ENCODE measurements at regions not wholly inside any gene's neighbourhood (a gene's known extent, or its start where the extent isn't known, plus 50 kb on each side); places are given as distances from the start of the nearest gene placed in this dataset.
"Not testable (repeated sequence)": the region's sequence is repeated elsewhere in the genome, so short reads cannot be mapped to it uniquely, and the experiment has no call there.

DNA sequence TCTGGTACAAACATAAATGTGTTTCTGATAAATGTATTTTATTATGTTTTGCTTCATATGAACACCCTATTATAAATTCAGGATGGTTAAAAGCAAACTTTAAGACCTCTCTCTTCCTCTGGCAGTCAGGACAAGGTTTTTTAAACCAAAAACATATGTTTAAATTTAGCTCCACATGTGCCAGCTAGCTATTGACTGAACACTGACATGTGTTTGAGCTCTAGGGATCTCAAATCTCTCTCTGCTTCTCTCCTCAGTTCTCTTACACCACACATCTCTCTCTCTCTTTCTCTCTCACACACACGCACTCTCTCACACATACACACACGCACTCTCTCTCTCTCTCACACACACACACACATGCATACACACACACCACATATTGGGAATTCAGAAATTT, 150.1 kb upstream of the RFX3 start:
- intact Hi-C loops (cut with DNase I), result no loop called here
- no peak for DNase-seq (ENCODE audit: low spot score)

GRCh38 chr9:3674561-3674960, 148.8 kb upstream of the RFX3 start:
- no peak for DNase-seq (ENCODE audit: low spot score)
- intact Hi-C loops (cut with DNase I), result no loop called here

- intact Hi-C loops (cut with DNase I), result no loop called here
Measured at GRCh38 chr9:3672399-3672798, 146.6 kb upstream of the RFX3 start.

DNA sequence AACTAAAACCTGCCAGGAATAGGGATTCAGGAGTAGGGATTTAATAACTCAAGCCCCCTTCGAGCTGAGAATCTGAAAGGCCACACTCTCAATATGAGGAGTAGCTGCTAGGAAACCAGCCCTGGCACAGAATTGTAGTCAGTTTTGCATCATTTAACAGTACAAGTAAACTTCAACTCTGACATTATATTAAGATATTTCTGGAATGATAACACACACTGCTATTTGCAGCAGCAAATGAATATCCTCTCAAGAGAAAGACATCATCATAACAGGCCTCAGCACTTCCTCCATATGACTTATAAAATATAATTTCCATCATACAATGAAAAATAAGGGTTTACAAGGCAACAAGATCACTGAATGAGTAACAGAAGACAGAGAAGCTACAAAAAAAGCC, 138.2 kb upstream of the RFX3 start:
- intact Hi-C loops (cut with DNase I), result no loop called here
- no peak for DNase-seq (ENCODE audit: low spot score)

More at GRCh38 chr9:3672399-3672798, 146.6 kb upstream of the RFX3 start:
- no peak for DNase-seq (ENCODE audit: low spot score)

DNA sequence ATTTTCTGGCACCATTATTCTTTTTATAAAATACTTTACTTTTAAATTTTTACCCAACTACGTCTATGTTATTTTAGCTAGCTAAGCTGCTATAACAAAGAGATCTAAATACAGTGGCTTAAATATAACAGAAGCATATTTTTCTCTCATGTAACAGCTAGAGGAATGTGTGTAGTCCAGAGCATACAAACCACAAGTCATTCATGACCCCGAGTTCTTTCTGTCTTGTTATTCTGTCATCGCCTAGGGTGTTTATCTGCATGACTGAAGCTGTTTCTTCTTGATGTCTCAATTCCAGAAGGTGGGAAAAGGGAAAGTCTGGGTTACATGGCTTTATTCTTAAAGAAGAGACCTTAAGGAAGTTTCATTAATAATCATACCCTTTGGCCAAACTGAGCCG, 136.9 kb upstream of the RFX3 start:
- intact Hi-C loops (cut with DNase I), result no loop called here

DNA sequence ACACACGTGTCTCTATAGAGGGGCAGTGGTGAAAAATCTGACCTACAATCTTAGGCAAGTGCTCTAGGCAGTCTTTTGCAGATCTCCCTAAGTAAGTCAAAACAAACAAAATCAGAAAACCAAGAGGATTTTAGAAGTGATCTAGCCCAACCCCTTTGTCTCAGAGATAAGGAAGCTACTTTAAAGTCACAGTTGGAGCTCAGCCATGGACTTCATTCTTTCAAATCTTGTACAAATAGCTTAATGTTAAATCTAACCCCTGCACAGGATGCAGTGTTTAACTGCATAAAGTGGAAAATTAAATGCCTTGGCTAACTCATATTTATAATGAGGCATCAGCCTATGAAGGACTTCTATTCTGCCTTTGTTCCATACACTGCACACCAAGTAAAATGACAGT, 135.1 kb upstream of the RFX3 start:
- no peak for DNase-seq (ENCODE audit: low spot score)
- intact Hi-C loops (cut with DNase I), result no loop called here

More for the DNA sequence above, 136.9 kb upstream of the RFX3 start:
- DNase-seq (ENCODE audit: low spot score), result no peak

DNA sequence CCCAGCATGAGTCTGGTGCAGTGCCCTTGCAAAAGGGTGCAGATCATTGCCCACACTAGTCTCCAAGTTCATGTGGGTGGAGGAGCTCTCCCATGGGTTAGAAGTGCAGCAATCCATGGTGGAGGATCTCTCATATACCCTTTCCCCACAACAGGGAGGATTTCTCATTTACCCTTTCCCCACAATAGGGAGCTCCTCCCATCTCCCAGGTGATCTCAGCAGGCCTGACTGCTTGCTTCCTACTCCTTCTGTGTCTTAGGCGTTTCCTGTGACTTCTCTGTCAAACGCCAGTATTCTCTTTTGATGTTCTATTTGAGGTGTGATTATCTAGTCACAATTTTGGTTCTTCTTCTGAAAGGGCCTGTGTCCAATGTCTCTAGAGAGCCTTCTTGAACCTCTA, 133.8 kb upstream of the RFX3 start:
- DNase-seq (ENCODE audit: low spot score), result no peak
- intact Hi-C loops (cut with DNase I), result no loop called here

GRCh38 chr9:3658964-3659363, 133.2 kb upstream of the RFX3 start:
- intact Hi-C loops (cut with DNase I), result no loop called here
- no peak for DNase-seq (ENCODE audit: low spot score)

DNA sequence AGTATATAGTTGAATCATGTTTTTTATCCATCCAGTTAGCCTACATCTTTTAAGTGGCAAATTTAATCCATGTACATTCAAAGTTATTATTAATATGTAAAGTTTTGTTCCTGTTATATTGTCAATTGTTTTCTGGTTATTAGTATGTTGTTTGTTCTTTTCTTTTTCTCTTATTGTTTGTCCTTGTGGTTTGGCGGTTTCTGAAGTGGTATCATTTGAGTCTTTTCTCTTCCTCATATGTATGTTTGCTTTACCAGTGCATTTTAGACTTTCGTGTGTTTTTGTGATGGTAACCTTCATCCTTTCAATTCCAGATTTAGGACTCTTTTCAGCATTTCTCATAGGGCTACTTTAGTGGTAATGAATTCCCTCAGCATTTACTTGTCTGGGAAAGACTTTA, 130.4 kb upstream of the RFX3 start:
- intact Hi-C loops (cut with DNase I), result no loop called here
- no peak for DNase-seq (ENCODE audit: low spot score)

DNA sequence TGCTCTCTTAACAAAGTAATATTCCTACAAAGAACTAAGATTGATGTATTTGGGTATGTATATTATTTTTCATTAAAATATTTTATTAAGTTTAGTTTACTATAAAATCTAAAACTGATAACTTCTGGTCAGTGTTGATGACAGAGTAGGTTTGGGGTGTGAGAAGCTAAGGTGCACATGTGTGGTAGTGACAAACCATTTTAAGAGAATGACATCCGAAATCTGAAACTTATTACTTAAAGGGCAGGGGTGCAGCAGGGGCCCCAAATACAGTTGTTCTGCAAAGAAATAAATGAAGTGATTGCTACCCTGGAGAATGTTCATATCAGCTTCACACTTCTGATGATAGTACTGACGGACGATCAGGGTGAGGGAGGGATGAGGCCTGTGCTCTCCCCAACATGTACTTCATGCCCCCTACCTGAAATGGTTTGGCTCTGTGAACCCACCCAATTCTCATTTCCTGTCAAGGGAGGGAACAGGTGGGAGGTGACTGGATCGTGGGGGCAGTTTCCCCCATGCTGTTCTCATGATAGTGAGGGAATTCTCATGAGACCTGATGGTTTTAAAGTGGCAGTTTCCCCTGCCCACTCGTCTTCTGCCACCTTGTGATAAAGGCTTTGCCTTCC, 125.3 kb upstream of the RFX3 start:
- no peak for DNase-seq (ENCODE audit: low spot score)
- intact Hi-C loops (cut with DNase I), result no loop called here

DNA sequence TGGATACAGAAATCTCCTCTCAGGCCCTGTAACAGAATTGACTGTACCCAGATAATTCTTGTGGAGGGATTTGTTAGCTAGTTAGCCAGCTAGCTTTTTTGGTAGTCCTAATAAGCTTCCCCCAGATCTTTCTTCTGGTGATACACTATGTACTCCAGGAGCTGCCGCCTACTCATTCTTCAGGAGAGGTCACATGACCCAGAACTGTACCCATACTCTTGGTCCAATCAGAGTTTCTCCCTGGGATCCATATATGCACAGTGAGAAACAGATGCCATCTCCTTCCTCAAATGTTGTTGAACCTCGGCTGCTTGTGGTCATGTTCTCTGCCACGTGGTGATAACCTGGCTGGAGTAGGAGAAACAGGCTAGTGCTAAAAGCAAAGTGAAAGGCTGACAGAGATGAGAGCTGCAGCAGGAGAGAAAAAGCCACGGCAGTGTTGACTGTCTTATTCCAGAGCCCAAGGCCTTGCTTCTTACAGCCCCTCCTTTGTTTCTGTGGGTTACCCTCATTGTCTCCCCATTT, 123.0 kb upstream of the RFX3 start:
- intact Hi-C loops (cut with DNase I), result no loop called here
- no peak for DNase-seq (ENCODE audit: low spot score)

DNA sequence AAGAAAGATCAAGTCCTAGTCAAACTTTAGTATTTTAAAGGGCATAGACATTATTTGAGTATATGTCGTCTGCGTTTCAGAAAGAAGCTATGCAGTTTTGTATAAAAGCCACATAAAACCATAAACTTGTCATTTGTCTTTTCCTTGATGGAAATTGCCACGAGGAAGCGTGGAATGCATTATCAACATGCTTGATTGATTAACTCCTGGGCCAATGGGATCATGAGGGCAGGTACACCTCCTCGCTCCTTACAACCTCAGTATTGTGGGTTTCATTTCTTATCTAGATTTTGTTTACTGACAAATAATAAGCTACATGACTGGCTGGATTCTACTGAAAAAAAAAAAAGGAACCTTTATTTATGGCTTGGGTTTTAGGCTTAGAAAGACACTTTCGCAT, 122.5 kb upstream of the RFX3 start:
- no peak for DNase-seq (ENCODE audit: low spot score)
- intact Hi-C loops (cut with DNase I), result no loop called here

- no peak for DNase-seq (ENCODE audit: low spot score)
- intact Hi-C loops (cut with DNase I), result no loop called here
Measured at GRCh38 chr9:3647652-3648051, 121.9 kb upstream of the RFX3 start.

DNA sequence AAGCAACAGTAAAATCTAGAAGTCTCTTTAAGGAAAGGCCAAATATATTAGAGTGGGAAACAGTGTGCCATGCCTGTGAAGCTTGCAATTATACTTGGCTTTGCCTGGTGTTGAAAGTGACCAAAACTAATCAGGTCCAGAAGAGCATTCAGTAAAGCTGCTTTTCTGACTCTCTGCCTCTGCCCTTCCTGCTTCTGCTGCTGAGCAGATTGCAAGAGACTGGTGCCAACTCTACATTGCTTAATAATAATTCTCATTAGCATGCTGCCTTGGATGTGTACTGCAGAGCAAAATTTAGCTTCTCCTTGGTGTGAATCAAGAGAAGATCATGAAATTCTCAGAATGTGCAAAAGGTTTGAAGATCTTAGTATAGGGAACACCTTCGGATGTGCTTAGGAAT, 120.4 kb upstream of the RFX3 start:
- no peak for DNase-seq (ENCODE audit: low spot score)
- intact Hi-C loops (cut with DNase I), result no loop called here

DNA sequence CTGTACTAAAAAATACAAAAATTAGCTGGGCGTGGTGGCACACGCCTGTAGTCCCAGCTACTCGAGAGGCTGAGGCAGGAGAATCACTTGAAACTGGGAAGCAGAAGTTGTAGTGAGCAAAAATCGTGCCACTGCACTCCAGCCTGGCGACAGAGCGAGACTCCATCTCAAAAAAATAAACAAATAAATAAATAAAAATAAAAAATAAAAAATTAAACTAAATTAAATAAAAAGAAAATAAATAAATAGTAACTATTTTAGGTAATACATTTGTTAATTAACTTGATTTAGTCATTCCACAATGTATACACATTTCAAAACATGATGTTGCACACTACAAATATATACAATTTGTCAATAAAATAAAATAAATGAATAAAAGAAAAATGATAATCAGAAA, 116.3 kb upstream of the RFX3 start:
- DNase-seq (ENCODE audit: low spot score); intact Hi-C loops (cut with DNase I): not testable (repeated sequence)

- no peak for DNase-seq (ENCODE audit: low spot score)
- intact Hi-C loops (cut with DNase I), result no loop called here
Measured at GRCh38 chr9:3629495-3629894, 103.7 kb upstream of the RFX3 start.

- no peak for DNase-seq (ENCODE audit: low spot score)
- intact Hi-C loops (cut with DNase I), result no loop called here
Measured at GRCh38 chr9:3628239-3628638, 102.4 kb upstream of the RFX3 start.

DNA sequence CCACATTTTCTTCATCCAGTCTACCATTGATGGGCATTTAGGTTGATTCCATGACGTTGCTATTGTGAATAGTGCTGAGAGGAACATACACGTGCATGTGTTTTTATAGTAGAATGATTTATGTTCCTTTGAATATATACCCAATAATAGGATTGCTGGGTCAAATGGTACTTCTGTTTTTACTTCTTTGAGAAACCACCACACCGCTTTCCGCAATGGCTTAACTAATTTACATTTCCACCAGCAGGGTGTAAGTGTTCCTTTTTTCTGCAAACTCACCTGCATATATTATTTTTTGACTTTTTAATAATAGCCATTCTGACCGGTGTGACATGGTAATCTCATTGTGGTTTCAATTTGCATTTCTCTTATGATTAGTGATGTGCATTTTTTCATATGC, 82.2 kb upstream of the RFX3 start:
- DNase-seq (ENCODE audit: low spot score), result no peak
- intact Hi-C loops (cut with DNase I), result no loop called here

- intact Hi-C loops (cut with DNase I), result no loop called here
- no peak for DNase-seq (ENCODE audit: low spot score)
Measured at GRCh38 chr9:3600672-3601071, 74.9 kb upstream of the RFX3 start.

DNA sequence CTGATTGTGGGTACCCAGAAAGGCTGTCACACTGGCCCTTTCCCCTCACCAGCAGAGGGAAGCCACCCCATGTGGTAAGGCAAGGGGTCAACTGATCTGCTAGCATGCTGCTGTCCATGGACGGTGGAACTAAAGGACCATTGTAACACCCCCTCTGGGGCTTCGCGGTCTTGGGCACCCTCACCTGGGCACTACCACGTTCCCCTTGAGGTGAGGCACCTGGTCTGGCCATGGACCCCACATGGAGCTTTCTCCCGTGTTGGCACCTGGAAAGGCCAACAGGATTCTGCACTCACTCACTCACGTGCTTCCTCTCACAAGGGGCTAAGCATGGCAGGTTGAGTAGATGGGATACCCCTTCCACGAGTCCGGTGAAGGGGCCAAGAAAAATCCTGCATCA, 72.0 kb upstream of the RFX3 start:
- intact Hi-C loops (cut with DNase I), result no loop called here
- no peak for DNase-seq (ENCODE audit: low spot score)

GRCh38 chr9:3586066-3586465, 60.3 kb upstream of the RFX3 start:
- DNase-seq (ENCODE audit: low spot score), result no peak
- intact Hi-C loops (cut with DNase I), result no loop called here

- intact Hi-C loops (cut with DNase I), result no loop called here
- DNase-seq (ENCODE audit: low spot score), result no peak
Measured at GRCh38 chr9:3585606-3586005, 59.8 kb upstream of the RFX3 start.

All from posterior vena cava (tissue), 2 donors.